NCI-H774 (cell line): ENCODE measurements at regions not wholly inside any gene's neighbourhood (a gene's known extent, or its start where the extent isn't known, plus 50 kb on each side); places are given as distances from the start of the nearest gene placed in this dataset.
"Not testable (repeated sequence)": the region's sequence is repeated elsewhere in the genome, so short reads cannot be mapped to it uniquely, and the experiment has no call there.

Experiments used
- DNase-seq: peaks from one replicate; lab custom pipeline; 2025; lab: John Stamatoyannopoulos, UW

GRCh38 chr18:68233018-68233417 lies 481.9 kb downstream of the TMX3 start:
- DNase-seq: peak; percentile 27

GRCh38 chr18:68229351-68229750 lies 485.6 kb downstream of the TMX3 start:
- no peak for DNase-seq

- DNase-seq: no peak
These were observed 493.7 kb downstream of the TMX3 start for GRCh38 chr18:68221111-68221724.

- DNase-seq: no peak
These were observed 494.4 kb downstream of the TMX3 start for GRCh38 chr18:68220458-68220857.

GRCh38 chr18:68219872-68220271 lies 495.0 kb downstream of the TMX3 start:
- no peak for DNase-seq

- DNase-seq: no peak
These were observed 495.6 kb downstream of the TMX3 start for GRCh38 chr18:68219274-68219673.

GRCh38 chr18:68215931-68216330 lies 499.0 kb downstream of the TMX3 start:
- DNase-seq: no peak

GRCh38 chr18:68186039-68186438 lies 528.9 kb downstream of the TMX3 start:
- DNase-seq: no peak

- no peak for DNase-seq
These were observed 533.0 kb downstream of the TMX3 start for GRCh38 chr18:68181956-68182355.

- no peak for DNase-seq
These were observed 535.1 kb downstream of the TMX3 start for GRCh38 chr18:68179811-68180210.

- DNase-seq: no peak
These were observed 536.0 kb downstream of the TMX3 start for GRCh38 chr18:68178921-68179320.

GRCh38 chr18:68177807-68178702 lies 536.9 kb downstream of the TMX3 start:
- DNase-seq: peak; percentile 67

GRCh38 chr18:68176901-68177300 lies 538.0 kb downstream of the TMX3 start:
- DNase-seq: no peak

GRCh38 chr18:68172842-68173549 lies 541.9 kb downstream of the TMX3 start:
- DNase-seq: no peak

GRCh38 chr18:68164909-68165308 lies 550.0 kb downstream of the TMX3 start:
- DNase-seq: no peak

- not testable (repeated sequence) for DNase-seq
These were observed 561.1 kb downstream of the TMX3 start for GRCh38 chr18:68153821-68154220.

- no peak for DNase-seq
These were observed 562.1 kb downstream of the TMX3 start for GRCh38 chr18:68152770-68153169.

- peak; percentile 57 for DNase-seq
These were observed 563.9 kb downstream of the TMX3 start for GRCh38 chr18:68150961-68151360.

- peak; percentile 83 for DNase-seq
These were observed 566.0 kb downstream of the TMX3 start for GRCh38 chr18:68148863-68149262.

- no peak for DNase-seq
These were observed 567.2 kb downstream of the TMX3 start for GRCh38 chr18:68147728-68148127.

GRCh38 chr18:68121826-68122225 lies 593.1 kb downstream of the TMX3 start:
- no peak for DNase-seq

GRCh38 chr18:68121308-68121707 lies 593.6 kb downstream of the TMX3 start:
- DNase-seq: no peak

- no peak for DNase-seq
These were observed 598.5 kb upstream of the DSEL start for GRCh38 chr18:68114989-68115388.
